DND-41 (cell line): ENCODE measurements at regions not wholly inside any gene's neighbourhood (a gene's known extent, or its start where the extent isn't known, plus 50 kb on each side); places are given as distances from the start of the nearest gene placed in this dataset.

Experiments
- ATAC-seq: fragments of 200-7000 bp; cut with Tn5 transposase; 3 replicates; pipeline ENCODE4 v1.9.1; 2021; ENCODE audit warnings: low read depth; ENCODE audit not compliant: insufficient read depth
- DNase-seq: peaks from one replicate; pipeline ENCODE4 v3.0.0-alpha.2; 2020
- H2AFZ ChIP-seq: 2 replicates; pipeline ENCODE4 v1.6.0; 2012; ENCODE audit warnings: low read depth, low read length
- H3K27ac ChIP-seq: 2 replicates; pipeline ENCODE4 v1.5.1; 2012; ENCODE audit warnings: low read length, inconsistent platforms
- H3K27me3 ChIP-seq: fragments of 200-600 bp; sonication (generic); 2 replicates; pipeline ENCODE4 v1.6.0; 2012; ENCODE audit warnings: low read length, mild to moderate bottlenecking, inconsistent platforms; ENCODE audit not compliant: insufficient read depth, poor library complexity
- H3K36me3 ChIP-seq: 2 replicates; pipeline ENCODE4 v1.5.1; 2012; ENCODE audit warnings: low read length, inconsistent platforms; ENCODE audit not compliant: insufficient read depth
- H3K4me1 ChIP-seq: 2 replicates; pipeline ENCODE4 v1.5.1; 2012; ENCODE audit warnings: mild to moderate bottlenecking, low read length; ENCODE audit not compliant: insufficient read depth
- H3K4me2 ChIP-seq: 2 replicates; pipeline ENCODE4 v1.6.0; 2012; ENCODE audit warnings: mild to moderate bottlenecking, moderate library complexity, low read length, inconsistent platforms; ENCODE audit not compliant: insufficient read depth
- H3K4me3 ChIP-seq, 2 experiments: fragments of 200-600 bp in 1 of 2; shearing (Covaris generic) in 1 of 2; 2 replicates each; pipeline ENCODE4 v1.5.1; 2012 to 2016; ENCODE audit warnings: inconsistent platforms in 2 of 2, low read length in 2 of 2, mild to moderate bottlenecking in 2 of 2, low read depth in 1 of 2, moderate library complexity in 1 of 2
- H3K79me2 ChIP-seq: 2 replicates; pipeline ENCODE4 v1.6.0; 2012; ENCODE audit warnings: low read length, inconsistent platforms; ENCODE audit not compliant: insufficient read depth
- H3K9ac ChIP-seq: 2 replicates; pipeline ENCODE4 v1.6.0; 2012; ENCODE audit warnings: low read depth, mild to moderate bottlenecking, inconsistent platforms, low read length, moderate library complexity
- H3K9me3 ChIP-seq: 2 replicates; pipeline ENCODE4 v1.5.1; 2012; ENCODE audit warnings: low read length, moderate library complexity, mild to moderate bottlenecking, inconsistent platforms; ENCODE audit not compliant: insufficient read depth, severe bottlenecking
- H4K20me1 ChIP-seq: 2 replicates; pipeline ENCODE4 v1.6.0; 2012; ENCODE audit warnings: low read length; ENCODE audit not compliant: insufficient read depth
- EZH2 ChIP-seq: IDR thresholded peaks from 3 replicates; pipeline ENCODE4 v1.6.1; 2012; ENCODE audit warnings: borderline replicate concordance, low read depth, mild to moderate bottlenecking, moderate library complexity, low read length, inconsistent platforms; ENCODE audit not compliant: severe bottlenecking
- TF ChIP-seq, protein P1 (sequence below): IDR thresholded peaks from 2 replicates; pipeline ENCODE4 v1.5.1; 2012; ENCODE audit warnings: borderline replicate concordance, low read length, moderate library complexity, mild to moderate bottlenecking; ENCODE audit not compliant: poor library complexity, severe bottlenecking; ENCODE audit errors: extremely low read depth

DNA sequence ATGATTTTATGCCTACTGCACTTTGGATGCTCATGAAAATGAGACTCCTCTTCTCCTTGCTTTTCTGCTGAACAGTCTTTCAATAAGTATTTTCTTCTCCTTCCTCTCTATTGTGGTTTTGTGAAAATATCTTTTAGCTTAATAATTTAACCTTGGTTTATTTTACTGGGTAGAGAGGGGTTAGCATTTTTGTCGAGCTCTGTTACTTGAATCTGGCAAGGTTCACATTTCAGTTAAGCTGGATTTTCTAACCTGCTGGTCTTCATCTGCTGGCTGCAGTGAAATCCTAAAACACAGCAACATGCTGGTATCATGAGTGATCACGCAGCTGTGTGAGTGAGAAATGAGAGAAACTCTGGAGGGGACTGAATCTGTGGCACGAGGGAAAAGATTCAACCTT is 222.7 kb upstream of the NOX3 start:
- Histone ChIP-seq H3K27me3 (no peaks in the 10 kb centered on the region), H3K4me1 (no peaks in the 10 kb centered on the region), H3K9ac (no peak overlapping the region), H3K27ac (no peak overlapping the region), H2AFZ (no peak overlapping the region), H3K4me3 (no peak overlapping the region), H3K79me2 (no peaks in the 10 kb centered on the region), H3K9me3 (no peaks in the 10 kb centered on the region), H3K36me3 (no peaks in the 10 kb centered on the region), H4K20me1 (no peaks in the 10 kb centered on the region), H3K4me2 (no peak overlapping the region)
- DNase-seq (no peak), ATAC-seq (no peak)
- TF ChIP-seq EZH2, result no peak
- TF ChIP-seq, protein P1, sequence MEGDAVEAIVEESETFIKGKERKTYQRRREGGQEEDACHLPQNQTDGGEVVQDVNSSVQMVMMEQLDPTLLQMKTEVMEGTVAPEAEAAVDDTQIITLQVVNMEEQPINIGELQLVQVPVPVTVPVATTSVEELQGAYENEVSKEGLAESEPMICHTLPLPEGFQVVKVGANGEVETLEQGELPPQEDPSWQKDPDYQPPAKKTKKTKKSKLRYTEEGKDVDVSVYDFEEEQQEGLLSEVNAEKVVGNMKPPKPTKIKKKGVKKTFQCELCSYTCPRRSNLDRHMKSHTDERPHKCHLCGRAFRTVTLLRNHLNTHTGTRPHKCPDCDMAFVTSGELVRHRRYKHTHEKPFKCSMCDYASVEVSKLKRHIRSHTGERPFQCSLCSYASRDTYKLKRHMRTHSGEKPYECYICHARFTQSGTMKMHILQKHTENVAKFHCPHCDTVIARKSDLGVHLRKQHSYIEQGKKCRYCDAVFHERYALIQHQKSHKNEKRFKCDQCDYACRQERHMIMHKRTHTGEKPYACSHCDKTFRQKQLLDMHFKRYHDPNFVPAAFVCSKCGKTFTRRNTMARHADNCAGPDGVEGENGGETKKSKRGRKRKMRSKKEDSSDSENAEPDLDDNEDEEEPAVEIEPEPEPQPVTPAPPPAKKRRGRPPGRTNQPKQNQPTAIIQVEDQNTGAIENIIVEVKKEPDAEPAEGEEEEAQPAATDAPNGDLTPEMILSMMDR, result no peak

- H3K9ac ChIP-seq, result no peak overlapping the region
- no peaks in the 10 kb centered on the region for H3K27me3 ChIP-seq
- no peak overlapping the region for H3K27ac ChIP-seq
- H3K4me3 ChIP-seq, result no peak overlapping the region
- H3K79me2 ChIP-seq, result no peaks in the 10 kb centered on the region
- ATAC-seq (no peak), DNase-seq (no peak)
- H3K36me3 ChIP-seq, result no peaks in the 10 kb centered on the region
- no peak overlapping the region for H2AFZ ChIP-seq
- no peaks in the 10 kb centered on the region for H4K20me1 ChIP-seq
- no peaks in the 10 kb centered on the region for H3K9me3 ChIP-seq
- H3K4me2 ChIP-seq, result no peak overlapping the region
- H3K4me1 ChIP-seq, result no peaks in the 10 kb centered on the region
- TF ChIP-seq, protein P1, result no peak
- no peak for TF ChIP-seq EZH2
Measured at GRCh38 chr6:155676346-155676745, 220.7 kb upstream of the NOX3 start.

- H4K20me1 ChIP-seq, result no peaks in the 10 kb centered on the region
- ATAC-seq (no peak), DNase-seq (no peak)
- H2AFZ ChIP-seq, result no peak overlapping the region
- no peaks in the 10 kb centered on the region for H3K27me3 ChIP-seq
- no peaks in the 10 kb centered on the region for H3K4me1 ChIP-seq
- no peaks in the 10 kb centered on the region for H3K9me3 ChIP-seq
- no peaks in the 10 kb centered on the region for H3K79me2 ChIP-seq
- H3K36me3 ChIP-seq, result no peaks in the 10 kb centered on the region
- TF ChIP-seq EZH2, result no peak
- TF ChIP-seq, protein P1, result no peak
- no peak overlapping the region for H3K9ac ChIP-seq
- H3K4me3 ChIP-seq, result no peak overlapping the region
- no peak overlapping the region for H3K27ac ChIP-seq
- no peak overlapping the region for H3K4me2 ChIP-seq
Measured at GRCh38 chr6:155670655-155671054, 215.0 kb upstream of the NOX3 start.
